Spleen (tissue), 11 donors: ENCODE measurements at regions not wholly inside any gene's neighbourhood (a gene's known extent, or its start where the extent isn't known, plus 50 kb on each side); places are given as distances from the start of the nearest gene placed in this dataset.

Experiments
- DNase-seq: peaks from one replicate; pipeline ENCODE4 v3.0.0-alpha.2; 2020
- H3K27ac ChIP-seq, 8 donors: fragments of 200-600 bp; sonication (generic) in 7 of 8; 1 replicate in 4 of 8; 2 replicates in 4 of 8; pipeline versions ENCODE4 v1.5.0 to v1.8.0; 2016 to 2021; ENCODE audit warnings: inconsistent platforms in 4 of 8, mild to moderate bottlenecking in 4 of 8, moderate library complexity in 1 of 8
- H3K27me3 ChIP-seq, 7 donors: fragments of 200-600 bp; sonication (generic) in 6 of 7; replicated peaks in 1 of 7; 1 replicate in 4 of 7; 2 replicates in 3 of 7; pipeline versions ENCODE4 v1.5.0 to v1.8.0; 2016 to 2021; ENCODE audit warnings: inconsistent platforms in 3 of 7, mild to moderate bottlenecking in 1 of 7
- H3K36me3 ChIP-seq, 6 donors: fragments of 200-600 bp; sonication (generic) in 5 of 6; 1 replicate in 4 of 6; 2 replicates in 2 of 6; pipeline versions ENCODE4 v1.5.0 to v1.8.0; 2016 to 2021; ENCODE audit warnings: inconsistent platforms in 2 of 6
- H3K4me1 ChIP-seq, 6 donors: fragments of 200-600 bp; sonication (generic) in 5 of 6; 1 replicate in 3 of 6; 2 replicates in 3 of 6; pipeline versions ENCODE4 v1.5.0 to v1.8.0; 2016 to 2021; ENCODE audit warnings: inconsistent platforms in 3 of 6
- H3K4me3 ChIP-seq, 8 donors: fragments of 200-600 bp; sonication (generic) in 7 of 8; 1 replicate in 4 of 8; 2 replicates in 4 of 8; pipeline versions ENCODE4 v1.5.0 to v1.8.0; 2016 to 2021; ENCODE audit warnings: inconsistent platforms in 4 of 8, mild to moderate bottlenecking in 4 of 8, moderate library complexity in 2 of 8
- H3K9me3 ChIP-seq, 8 donors: fragments of 200-600 bp; sonication (generic) in 7 of 8; 1 replicate in 4 of 8; 2 replicates in 4 of 8; pipeline versions ENCODE4 v1.5.0 to v1.8.0; 2016 to 2021; ENCODE audit warnings: inconsistent platforms in 4 of 8
- CTCF ChIP-seq, 11 experiments: fragments of 200-600 bp in 7 of 11; fragments of 450-650 bp in 4 of 11; sonication (generic) in 4 of 11; IDR thresholded peaks in 8 of 11; conservative IDR thresholded peaks in 3 of 11; 1 replicate in 7 of 11; 2 replicates in 4 of 11; pipeline versions ENCODE4 v1.4.0 to v1.8.0; 2016 to 2021; ENCODE audit warnings: antibody characterized with exemption in 11 of 11, inconsistent platforms in 4 of 11, mild to moderate bottlenecking in 1 of 11
- POLR2A ChIP-seq, 3 donors: fragments of 450-650 bp; IDR thresholded peaks; one replicate each; pipeline ENCODE4 v1.5.1; 2017; ENCODE audit warnings: antibody characterized with exemption in 3 of 3, mild to moderate bottlenecking in 1 of 3
- POLR2AphosphoS5 ChIP-seq, 3 donors: sonication (generic); formaldehyde crosslinking; IDR thresholded peaks; one replicate each; pipeline ENCODE4 v1.5.1; 2017; ENCODE audit warnings: antibody characterized with exemption in 3 of 3
- WGBS, 5 donors: extraction: QIAGEN DNeasy Blood & Tissue Kit in 3 of 5; methylation state at CpG; one replicate each; pipeline versions ENCODE4 v1.1.5 to v1.1.7; 2013 to 2018; 5-methylcytosine and 5-hydroxymethylcytosine counted together
- intact Hi-C: fragments of 100-400 bp; cut with DNase I; formaldehyde crosslinking; loops from one replicate; pipeline ENCODE4 v1.15.0; 2023; ENCODE audit warnings: low total_unique reads
- donor health status: healthy with polysubstance abuse.
- donor health status: DM: no; HTN: no; CAD: no; lungs with moderate emphysema.
- donor health status: DM: no; HTN: no; CAD: no.
- donor health status: Bipolar disorder and iron deficiency.
- donor health status: healthy.
- donor health status: DM: no; HTN: no; CAD: no.
- donor health status: DM: yes; HTN: yes; CAD: no.

DNA sequence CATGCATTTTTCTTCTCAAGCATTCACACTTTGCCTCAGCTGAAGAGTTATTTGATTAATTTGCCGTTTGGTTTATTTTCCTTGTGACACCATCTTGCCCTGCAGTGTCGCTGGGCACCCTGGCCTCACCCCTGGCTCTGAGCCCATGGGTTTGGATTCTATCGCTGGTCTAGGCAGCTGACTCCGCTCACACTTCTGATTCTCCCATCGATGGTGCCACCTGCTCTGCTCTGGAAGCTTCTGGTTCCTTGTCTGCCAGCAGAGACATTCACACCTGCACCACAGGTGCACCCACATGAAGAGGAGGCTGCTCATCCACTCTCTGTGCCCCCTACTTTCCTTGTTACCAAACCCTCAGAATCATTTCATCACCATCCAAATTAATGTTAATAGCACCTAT lies 291.6 kb upstream of the CDH4 start:
- intact Hi-C loops = no loop called here
- no peak for TF ChIP-seq CTCF (IDR thresholded peaks at IDR 0.05 in 8 of 11, conservative IDR thresholded peaks at IDR 0.05 in 3 of 11)
- TF ChIP-seq POLR2AphosphoS5 (IDR thresholded peaks at IDR 0.05) = no peak
- TF ChIP-seq POLR2A (IDR thresholded peaks at IDR 0.05) = no peak
- H3K27ac ChIP-seq = no peak overlapping the region
- peaks cover 0 to 3% (median 0%) of the 10 kb centered on the region in 8 donors for H3K9me3 ChIP-seq
- 63 to 87% (median 80%) methylated on average over 5 of the region's 5 CpGs for WGBS, 5 donors
- no peaks in the 10 kb centered on the region for H3K27me3 ChIP-seq
- H3K4me3 ChIP-seq = no peak overlapping the region
- DNase-seq = no peak
- no peaks in the 10 kb centered on the region for H3K36me3 ChIP-seq
- no peaks in the 10 kb centered on the region for H3K4me1 ChIP-seq

DNA sequence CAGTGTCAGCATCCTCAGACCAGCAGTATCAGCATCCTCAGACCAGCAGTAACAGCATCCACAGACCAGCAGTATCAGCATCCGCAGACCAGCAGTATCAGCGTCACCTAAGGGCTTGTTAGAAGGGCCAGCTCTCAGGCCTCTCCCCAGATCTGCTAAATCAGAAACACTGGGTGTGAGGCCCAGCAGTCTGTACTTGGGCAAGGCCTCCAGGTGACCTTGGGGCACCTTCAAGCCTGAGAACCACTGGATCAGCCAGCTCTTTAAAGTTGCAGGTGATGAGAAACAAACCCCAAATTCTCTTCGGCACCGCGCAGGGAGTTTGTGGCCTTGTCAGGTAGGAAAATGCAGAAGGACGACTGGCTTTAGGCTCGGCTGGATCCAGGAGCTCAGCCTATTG lies 290.5 kb upstream of the CDH4 start:
- no peak overlapping the region for H3K27ac ChIP-seq
- 90 to 96% (median 94%) methylated on average over 6 to 7 of the region's 7 CpGs for WGBS, 5 donors
- no peaks in the 10 kb centered on the region for H3K36me3 ChIP-seq
- intact Hi-C loops = no loop called here
- no peaks in the 10 kb centered on the region for H3K27me3 ChIP-seq
- TF ChIP-seq CTCF (IDR thresholded peaks at IDR 0.05 in 8 of 11, conservative IDR thresholded peaks at IDR 0.05 in 3 of 11) (no peak), POLR2A (IDR thresholded peaks at IDR 0.05) (no peak), POLR2AphosphoS5 (IDR thresholded peaks at IDR 0.05) (no peak)
- H3K4me1 ChIP-seq = no peaks in the 10 kb centered on the region
- no peak overlapping the region for H3K4me3 ChIP-seq
- DNase-seq = no peak
- peaks cover 0 to 3% (median 0%) of the 10 kb centered on the region in 8 donors for H3K9me3 ChIP-seq

DNA sequence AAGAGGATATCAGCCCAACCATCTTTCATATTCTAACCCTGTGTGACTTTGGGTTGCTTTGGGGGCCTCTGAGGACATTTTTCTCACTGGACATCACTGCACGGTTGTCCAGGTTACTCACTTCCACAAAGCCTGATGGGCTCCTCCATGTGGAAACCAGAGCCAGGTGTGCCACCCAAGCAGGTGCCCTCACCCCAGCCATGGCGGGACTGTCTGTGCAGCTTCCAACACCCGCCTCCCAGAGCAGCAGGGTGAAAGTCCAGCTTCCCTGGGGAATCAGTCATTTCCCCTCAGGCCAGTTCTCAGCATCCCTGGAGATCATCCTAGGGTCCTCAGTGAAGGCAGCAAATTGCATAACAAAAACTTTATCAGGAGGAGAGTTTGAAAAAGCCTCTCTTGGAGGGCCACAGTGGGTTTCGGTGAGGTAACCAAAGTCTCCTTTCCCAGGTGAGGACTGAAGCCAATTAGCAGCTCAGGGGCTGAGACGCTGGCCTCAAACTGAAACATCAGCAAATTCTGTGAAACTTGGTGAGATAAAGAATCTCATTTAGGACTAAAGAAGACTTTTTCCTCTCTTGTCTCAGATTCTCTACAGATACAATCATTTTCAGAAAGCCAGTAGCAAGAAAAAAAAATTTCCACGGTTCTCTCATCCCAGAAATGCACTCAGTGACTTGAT lies 289.6 kb upstream of the CDH4 start:
- 59 to 81% (median 75%) methylated on average over 4 to 6 of the region's 6 CpGs for WGBS, 5 donors

More for the DNA sequence above, 289.6 kb upstream of the CDH4 start:
- Histone ChIP-seq H3K9me3 (peaks cover 0 to 9% (median 0%) of the 10 kb centered on the region in 8 donors), H3K4me3 (no peak overlapping the region), H3K36me3 (no peaks in the 10 kb centered on the region), H3K4me1 (no peaks in the 10 kb centered on the region), H3K27ac (no peak overlapping the region), H3K27me3 (peaks cover 0 to 5% (median 0%) of the 10 kb centered on the region in 7 donors)
- intact Hi-C loops = no loop called here
- no peak for DNase-seq
- TF ChIP-seq POLR2A (IDR thresholded peaks at IDR 0.05) = no peak
- no peak for TF ChIP-seq CTCF (IDR thresholded peaks at IDR 0.05 in 8 of 11, conservative IDR thresholded peaks at IDR 0.05 in 3 of 11)
- no peak for TF ChIP-seq POLR2AphosphoS5 (IDR thresholded peaks at IDR 0.05)
